Esophagus squamous epithelium (tissue), 5 donors: ENCODE measurements at regions not wholly inside any gene's neighbourhood (a gene's known extent, or its start where the extent isn't known, plus 50 kb on each side); places are given as distances from the start of the nearest gene placed in this dataset.

Experiments
- DNase-seq: peaks from one replicate; lab custom pipeline; 2025; lab: John Stamatoyannopoulos, UW
- H3K27ac ChIP-seq, 4 donors: fragments of 200-600 bp; sonication (generic); one replicate each; pipeline ENCODE4 v1.5.1; 2016 to 2019; ENCODE audit warnings: mild to moderate bottlenecking in 1 of 4
- H3K27me3 ChIP-seq, 4 donors: fragments of 200-600 bp; sonication (generic); 1 replicate in 3 of 4; 2 replicates in 1 of 4; pipeline versions ENCODE4 v1.5.1 to v1.6.0; 2017 to 2021; ENCODE audit warnings: antibody characterized with exemption in 1 of 4
- H3K36me3 ChIP-seq, 3 donors: fragments of 200-600 bp; sonication (generic); one replicate each; pipeline ENCODE4 v1.5.1; 2016 to 2019
- H3K4me1 ChIP-seq, 3 donors: fragments of 200-600 bp; sonication (generic); one replicate each; pipeline ENCODE4 v1.5.1; 2017 to 2019
- H3K4me3 ChIP-seq, 4 donors: fragments of 200-600 bp; sonication (generic); 1 replicate in 3 of 4; 2 replicates in 1 of 4; pipeline ENCODE4 v1.5.1; 2016 to 2019; ENCODE audit warnings: mild to moderate bottlenecking in 2 of 4, moderate library complexity in 1 of 4
- H3K9me3 ChIP-seq, 3 donors: fragments of 200-600 bp; sonication (generic); one replicate each; pipeline ENCODE4 v1.5.1; 2016 to 2019
- CTCF ChIP-seq, 6 experiments: fragments of 450-650 bp in 4 of 6; fragments of 200-600 bp in 2 of 6; sonication (generic) in 2 of 6; IDR thresholded peaks; one replicate each; pipeline ENCODE4 v1.5.1; 2016 to 2019; ENCODE audit warnings: antibody characterized with exemption in 6 of 6, mild to moderate bottlenecking in 4 of 6, moderate library complexity in 4 of 6
- POLR2A ChIP-seq, 4 donors: fragments of 450-650 bp; IDR thresholded peaks; one replicate each; pipeline ENCODE4 v1.6.1; 2017; ENCODE audit warnings: antibody characterized with exemption in 4 of 4, mild to moderate bottlenecking in 4 of 4, moderate library complexity in 3 of 4
- WGBS, 2 donors: methylation state at CpG; one replicate each; pipeline ENCODE4 v1.1.5; 2018; 5-methylcytosine and 5-hydroxymethylcytosine counted together
- intact Hi-C: fragments of 100-400 bp; cut with DNase I; formaldehyde crosslinking; loops from one replicate; pipeline ENCODE4 v1.15.0; 2022
- donor health status: DM: yes; HTN: yes; CAD: no.

DNA sequence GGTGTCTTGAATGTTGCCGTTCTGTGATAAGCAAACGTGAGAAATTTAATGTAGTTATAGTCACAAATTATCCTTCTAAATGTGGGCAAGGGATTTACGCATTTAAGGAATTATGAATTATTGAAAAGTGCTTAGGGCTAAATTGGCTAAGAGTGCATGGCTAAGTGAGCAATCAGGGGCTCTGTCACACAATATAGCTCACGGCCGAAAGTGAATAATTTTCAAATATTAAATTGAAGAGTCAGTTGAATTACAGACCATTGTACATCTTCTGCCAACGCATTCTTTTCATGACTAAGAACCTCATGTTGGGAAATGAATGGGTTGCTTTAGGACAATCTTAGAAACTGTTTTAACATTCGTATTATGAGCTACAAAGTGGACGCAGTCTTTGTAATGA is 1832.9 kb upstream of the LRRTM1 start:
- no peak for DNase-seq
- no peaks in the 10 kb centered on the region for H3K36me3 ChIP-seq
- no peaks in the 10 kb centered on the region for H3K4me1 ChIP-seq
- no peaks in the 10 kb centered on the region for H3K9me3 ChIP-seq
- TF ChIP-seq CTCF (IDR thresholded peaks at IDR 0.05) = no peak
- no peak for TF ChIP-seq POLR2A (IDR thresholded peaks at IDR 0.05)
- 85 to 86% methylated on average over 8 of the region's 8 CpGs for WGBS, 2 donors
- no peak overlapping the region for H3K4me3 ChIP-seq
- intact Hi-C loops = no loop called here
- H3K27me3 ChIP-seq = no peaks in the 10 kb centered on the region
- H3K27ac ChIP-seq = no peak overlapping the region

DNA sequence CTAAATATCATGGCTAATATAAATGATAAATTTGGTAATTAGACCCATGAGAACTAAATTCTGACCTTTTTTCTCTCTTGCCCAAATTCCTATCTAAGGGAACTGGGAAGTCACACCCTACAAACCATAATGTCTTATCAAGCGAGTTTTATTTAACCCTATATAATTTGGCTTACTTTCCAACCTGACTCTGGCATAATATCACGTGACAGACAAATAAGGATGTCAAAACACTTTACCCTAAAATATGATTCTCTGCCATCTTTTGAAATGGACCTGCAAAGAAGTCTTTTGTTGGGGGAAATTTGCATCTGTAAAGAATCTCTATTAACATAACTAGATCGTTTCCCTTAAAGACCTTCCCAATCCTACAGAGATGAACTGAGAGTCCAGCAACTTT is 1823.5 kb upstream of the LRRTM1 start:
- no peaks in the 10 kb centered on the region for H3K27me3 ChIP-seq
- H3K4me3 ChIP-seq = no peak overlapping the region
- H3K4me1 ChIP-seq = no peaks in the 10 kb centered on the region
- TF ChIP-seq CTCF (IDR thresholded peaks at IDR 0.05) (no peak), POLR2A (IDR thresholded peaks at IDR 0.05) (no peak)
- H3K36me3 ChIP-seq = no peaks in the 10 kb centered on the region
- no peak overlapping the region for H3K27ac ChIP-seq
- DNase-seq = no peak
- intact Hi-C loops = no loop called here
- 57 to 62% methylated on average over 3 of the region's 3 CpGs for WGBS, 2 donors
- peaks cover 0 to 5% (median 0%) of the 10 kb centered on the region in 3 donors for H3K9me3 ChIP-seq

- no peak for DNase-seq
- TF ChIP-seq CTCF (IDR thresholded peaks at IDR 0.05) = no peak
- TF ChIP-seq POLR2A (IDR thresholded peaks at IDR 0.05) = no peak
- Histone ChIP-seq H3K4me3 (no peak overlapping the region), H3K9me3 (peaks cover 0 to 5% (median 0%) of the 10 kb centered on the region in 3 donors), H3K27me3 (no peaks in the 10 kb centered on the region), H3K4me1 (no peaks in the 10 kb centered on the region), H3K36me3 (no peaks in the 10 kb centered on the region), H3K27ac (no peak overlapping the region)
- intact Hi-C loops = no loop called here
- WGBS, 2 donors = 43 to 49% methylated on average over 3 of the region's 3 CpGs
Observed at GRCh38 chr2:82124629-82125028, 1820.1 kb upstream of the LRRTM1 start.

GRCh38 chr2:82120654-82121053 is 1816.1 kb upstream of the LRRTM1 start:
- H3K4me3 ChIP-seq = no peak overlapping the region
- WGBS, 2 donors = 76 to 79% methylated on average over 5 of the region's 5 CpGs
- H3K9me3 ChIP-seq = no peaks in the 10 kb centered on the region
- no peaks in the 10 kb centered on the region for H3K36me3 ChIP-seq
- H3K4me1 ChIP-seq = no peaks in the 10 kb centered on the region
- TF ChIP-seq POLR2A (IDR thresholded peaks at IDR 0.05) (no peak), CTCF (IDR thresholded peaks at IDR 0.05) (no peak)
- DNase-seq = no peak
- intact Hi-C loops = no loop called here
- no peak overlapping the region for H3K27ac ChIP-seq
- H3K27me3 ChIP-seq = no peaks in the 10 kb centered on the region

DNA sequence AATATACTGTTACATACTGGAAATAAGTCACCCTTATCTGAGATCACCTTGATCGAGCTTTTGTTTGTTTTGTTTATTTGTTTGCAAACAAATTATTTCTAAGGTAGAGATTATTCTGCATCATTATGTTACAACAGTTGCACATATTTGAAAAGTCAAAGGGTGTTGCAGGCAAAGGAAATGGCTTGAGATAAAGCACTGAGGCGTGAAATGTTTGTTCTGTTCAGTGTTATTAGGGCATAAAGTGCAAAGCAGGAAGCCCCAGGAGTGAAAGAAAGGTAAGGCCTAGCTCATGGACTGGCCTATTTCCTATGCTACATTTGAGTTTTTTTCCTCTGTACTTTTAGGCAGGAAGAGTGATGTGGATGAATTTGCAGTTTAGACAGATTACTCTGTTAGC is 1815.6 kb upstream of the LRRTM1 start:
- TF ChIP-seq POLR2A (IDR thresholded peaks at IDR 0.05) (no peak), CTCF (IDR thresholded peaks at IDR 0.05) (no peak)
- no peak for DNase-seq

More for the DNA sequence above, 1815.6 kb upstream of the LRRTM1 start:
- Histone ChIP-seq H3K4me1 (no peaks in the 10 kb centered on the region), H3K27ac (no peak overlapping the region), H3K9me3 (no peaks in the 10 kb centered on the region), H3K36me3 (no peaks in the 10 kb centered on the region), H3K27me3 (no peaks in the 10 kb centered on the region), H3K4me3 (no peak overlapping the region)
- 30 to 33% methylated on average over 2 of the region's 2 CpGs for WGBS, 2 donors
- intact Hi-C loops = no loop called here
